Esophagus squamous epithelium (tissue), 5 donors: ENCODE measurements at regions not wholly inside any gene's neighbourhood (a gene's known extent, or its start where the extent isn't known, plus 50 kb on each side); places are given as distances from the start of the nearest gene placed in this dataset.

Source experiments
- DNase-seq: peaks from one replicate; lab custom pipeline; 2025; lab: John Stamatoyannopoulos, UW
- H3K27ac ChIP-seq, 4 donors: fragments of 200-600 bp; sonication (generic); one replicate each; pipeline ENCODE4 v1.5.1; 2016 to 2019; ENCODE audit warnings: mild to moderate bottlenecking in 1 of 4
- H3K27me3 ChIP-seq, 4 donors: fragments of 200-600 bp; sonication (generic); 1 replicate in 3 of 4; 2 replicates in 1 of 4; pipeline versions ENCODE4 v1.5.1 to v1.6.0; 2017 to 2021; ENCODE audit warnings: antibody characterized with exemption in 1 of 4
- H3K36me3 ChIP-seq, 3 donors: fragments of 200-600 bp; sonication (generic); one replicate each; pipeline ENCODE4 v1.5.1; 2016 to 2019
- H3K4me1 ChIP-seq, 3 donors: fragments of 200-600 bp; sonication (generic); one replicate each; pipeline ENCODE4 v1.5.1; 2017 to 2019
- H3K4me3 ChIP-seq, 4 donors: fragments of 200-600 bp; sonication (generic); 1 replicate in 3 of 4; 2 replicates in 1 of 4; pipeline ENCODE4 v1.5.1; 2016 to 2019; ENCODE audit warnings: mild to moderate bottlenecking in 2 of 4, moderate library complexity in 1 of 4
- H3K9me3 ChIP-seq, 3 donors: fragments of 200-600 bp; sonication (generic); one replicate each; pipeline ENCODE4 v1.5.1; 2016 to 2019
- CTCF ChIP-seq, 6 experiments: fragments of 450-650 bp in 4 of 6; fragments of 200-600 bp in 2 of 6; sonication (generic) in 2 of 6; IDR thresholded peaks; one replicate each; pipeline ENCODE4 v1.5.1; 2016 to 2019; ENCODE audit warnings: antibody characterized with exemption in 6 of 6, mild to moderate bottlenecking in 4 of 6, moderate library complexity in 4 of 6
- POLR2A ChIP-seq, 4 donors: fragments of 450-650 bp; IDR thresholded peaks; one replicate each; pipeline ENCODE4 v1.6.1; 2017; ENCODE audit warnings: antibody characterized with exemption in 4 of 4, mild to moderate bottlenecking in 4 of 4, moderate library complexity in 3 of 4
- WGBS, 2 donors: methylation state at CpG; one replicate each; pipeline ENCODE4 v1.1.5; 2018; 5-methylcytosine and 5-hydroxymethylcytosine counted together
- intact Hi-C: fragments of 100-400 bp; cut with DNase I; formaldehyde crosslinking; loops from one replicate; pipeline ENCODE4 v1.15.0; 2022
- donor health status: DM: yes; HTN: yes; CAD: no.

- H3K27me3 ChIP-seq: no peaks in the 10 kb centered on the region
- 70 to 80% methylated on average over 5 of the region's 5 CpGs for WGBS, 2 donors
- DNase-seq: no peak
- no peaks in the 10 kb centered on the region for H3K36me3 ChIP-seq
- no peaks in the 10 kb centered on the region for H3K9me3 ChIP-seq
- no peak overlapping the region for H3K27ac ChIP-seq
- no peak for TF ChIP-seq POLR2A (IDR thresholded peaks at IDR 0.05)
- H3K4me3 ChIP-seq: no peak overlapping the region
- H3K4me1 ChIP-seq: no peaks in the 10 kb centered on the region
- intact Hi-C loops: no loop called here
Measured at GRCh38 chr10:21069278-21069677, 172.2 kb upstream of the NEBL start.

GRCh38 chr10:21068026-21068656, 171.0 kb upstream of the NEBL start:
- H3K27ac ChIP-seq: no peak overlapping the region
- H3K27me3 ChIP-seq: no peaks in the 10 kb centered on the region
- no peak overlapping the region for H3K4me3 ChIP-seq
- intact Hi-C loops: no loop called here
- 45 to 92% methylated on average over 2 of the region's 3 CpGs for WGBS, 2 donors
- H3K4me1 ChIP-seq: no peaks in the 10 kb centered on the region
- TF ChIP-seq CTCF (IDR thresholded peaks at IDR 0.05) (no peak), POLR2A (IDR thresholded peaks at IDR 0.05) (no peak)
- DNase-seq: no peak
- H3K36me3 ChIP-seq: no peaks in the 10 kb centered on the region
- H3K9me3 ChIP-seq: no peaks in the 10 kb centered on the region

GRCh38 chr10:21065621-21066248, 168.6 kb upstream of the NEBL start:
- no peak for TF ChIP-seq POLR2A (IDR thresholded peaks at IDR 0.05)
- TF ChIP-seq CTCF (IDR thresholded peaks at IDR 0.05): no peak
- no peaks in the 10 kb centered on the region for H3K27me3 ChIP-seq
- H3K36me3 ChIP-seq: no peaks in the 10 kb centered on the region
- no peaks in the 10 kb centered on the region for H3K4me1 ChIP-seq
- no peaks in the 10 kb centered on the region for H3K9me3 ChIP-seq
- 66 to 69% methylated on average over 2 of the region's 2 CpGs for WGBS, 2 donors
- H3K4me3 ChIP-seq: no peak overlapping the region
- intact Hi-C loops: no loop called here
- no peak overlapping the region for H3K27ac ChIP-seq
- no peak for DNase-seq

GRCh38 chr10:21061982-21062381, 164.9 kb upstream of the NEBL start:
- H3K4me3 ChIP-seq: no peak overlapping the region
- no peak for DNase-seq
- no peak overlapping the region for H3K27ac ChIP-seq
- peaks cover 0 to 11% (median 0%) of the 10 kb centered on the region in 3 donors for H3K9me3 ChIP-seq
- 47 to 60% methylated on average over 4 of the region's 4 CpGs for whole genome bisulfite sequencing, 2 donors
- no peaks in the 10 kb centered on the region for H3K4me1 ChIP-seq
- H3K27me3 ChIP-seq: no peaks in the 10 kb centered on the region
- H3K36me3 ChIP-seq: no peaks in the 10 kb centered on the region
- TF ChIP-seq POLR2A (IDR thresholded peaks at IDR 0.05): no peak
- TF ChIP-seq CTCF (IDR thresholded peaks at IDR 0.05): no peak
- intact Hi-C loops: no loop called here

GRCh38 chr10:21061184-21061583, 164.1 kb upstream of the NEBL start:
- Histone ChIP-seq H3K4me3 (no peak overlapping the region), H3K27ac (no peak overlapping the region), H3K9me3 (peaks cover 0 to 11% (median 0%) of the 10 kb centered on the region in 3 donors), H3K36me3 (no peaks in the 10 kb centered on the region), H3K4me1 (no peaks in the 10 kb centered on the region), H3K27me3 (no peaks in the 10 kb centered on the region)
- no peak for TF ChIP-seq POLR2A (IDR thresholded peaks at IDR 0.05)
- no peak for TF ChIP-seq CTCF (IDR thresholded peaks at IDR 0.05)
- 92 to 96% methylated on average over 2 of the region's 2 CpGs for WGBS, 2 donors
- intact Hi-C loops: no loop called here
- no peak for DNase-seq
